Mesothelial cell of epicardium (in vitro differentiated cells): ENCODE measurements at regions not wholly inside any gene's neighbourhood (a gene's known extent, or its start where the extent isn't known, plus 50 kb on each side); places are given as distances from the start of the nearest gene placed in this dataset.

Experiments
- DNase-seq, 2 experiments: peaks; one replicate each; pipeline ENCODE4 v3.0.0; 2021; ENCODE audit warnings: low spot score in 2 of 2; ENCODE audit not compliant: unreplicated experiment in 2 of 2
- H3K27ac Mint-ChIP-seq: 2 replicates; pipeline ENCODE4 v1.8.0; 2021; ENCODE audit warnings: mixed read lengths
- H3K27me3 Mint-ChIP-seq: 2 replicates; pipeline ENCODE4 v1.8.0; 2021; ENCODE audit warnings: low read depth, mixed read lengths
- H3K36me3 Mint-ChIP-seq: 2 replicates; pipeline ENCODE4 v1.8.0; 2021; ENCODE audit warnings: mixed read lengths
- H3K4me1 Mint-ChIP-seq: 2 replicates; pipeline ENCODE4 v1.8.0; 2021; ENCODE audit warnings: mixed read lengths
- H3K4me3 Mint-ChIP-seq: 2 replicates; pipeline ENCODE4 v1.8.0; 2021; ENCODE audit warnings: mild to moderate bottlenecking, moderate library complexity, mixed read lengths
- H3K9me3 Mint-ChIP-seq: 2 replicates; pipeline ENCODE4 v1.8.0; 2021; ENCODE audit warnings: mixed read lengths
- CTCF ChIP-seq: fragments of 200-600 bp; sonication (generic); IDR thresholded peaks from one replicate; pipeline ENCODE4 v1.5.0; 2021; ENCODE audit warnings: antibody characterized with exemption; ENCODE audit not compliant: unreplicated experiment

GRCh38 chr2:157172866-157173578 lies 84.5 kb upstream of the GALNT5 start:
- Mint-ChIP-seq H3K27ac (no peak overlapping the region), H3K4me3 (no peak overlapping the region), H3K4me1 (peaks cover 11% of the 10 kb centered on the region), H3K27me3 (peaks cover 2% of the 10 kb centered on the region), H3K36me3 (no peaks in the 10 kb centered on the region), H3K9me3 (peaks cover 10% of the 10 kb centered on the region)
- no peak for TF ChIP-seq CTCF
- no peak for DNase-seq

GRCh38 chr2:157173740-157174184 lies 83.7 kb upstream of the GALNT5 start:
- TF ChIP-seq CTCF, result no peak
- H3K4me3 Mint-ChIP-seq, result no peak overlapping the region
- DNase-seq, result no peak

GRCh38 chr2:157174321-157174720 lies 83.2 kb upstream of the GALNT5 start:
- Mint-ChIP-seq H3K4me3 (no peak overlapping the region), H3K27me3 (no peaks in the 10 kb centered on the region), H3K36me3 (no peaks in the 10 kb centered on the region), H3K27ac (no peak overlapping the region), H3K9me3 (peaks cover 10% of the 10 kb centered on the region), H3K4me1 (peaks cover 11% of the 10 kb centered on the region)
- DNase-seq, result no peak
- TF ChIP-seq CTCF, result no peak

More at GRCh38 chr2:157173740-157174184, 83.7 kb upstream of the GALNT5 start:
- no peaks in the 10 kb centered on the region for H3K27me3 Mint-ChIP-seq
- H3K36me3 Mint-ChIP-seq, result no peaks in the 10 kb centered on the region
- peaks cover 10% of the 10 kb centered on the region for H3K9me3 Mint-ChIP-seq
- peak overlapping the region; percentile 9 for H3K27ac Mint-ChIP-seq
- H3K4me1 Mint-ChIP-seq, result peaks cover 11% of the 10 kb centered on the region

GRCh38 chr2:157176602-157177001 lies 80.9 kb upstream of the GALNT5 start:
- no peaks in the 10 kb centered on the region for H3K36me3 Mint-ChIP-seq
- TF ChIP-seq CTCF, result no peak
- H3K27me3 Mint-ChIP-seq, result no peaks in the 10 kb centered on the region
- H3K27ac Mint-ChIP-seq, result no peak overlapping the region
- DNase-seq, result no peak
- H3K4me3 Mint-ChIP-seq, result no peak overlapping the region
- H3K9me3 Mint-ChIP-seq, result peaks cover 10% of the 10 kb centered on the region
- H3K4me1 Mint-ChIP-seq, result peaks cover 11% of the 10 kb centered on the region

- Mint-ChIP-seq H3K9me3 (peaks cover 10% of the 10 kb centered on the region), H3K36me3 (no peaks in the 10 kb centered on the region), H3K4me3 (no peak overlapping the region), H3K4me1 (peaks cover 5% of the 10 kb centered on the region), H3K27me3 (no peaks in the 10 kb centered on the region), H3K27ac (no peak overlapping the region)
- TF ChIP-seq CTCF, result peak; percentile 30
- DNase-seq, result no peak
These were observed 78.6 kb upstream of the GALNT5 start for GRCh38 chr2:157178874-157179273.
